SH-SY5Y (cell line): ENCODE measurements at regions not wholly inside any gene's neighbourhood (a gene's known extent, or its start where the extent isn't known, plus 50 kb on each side); places are given as distances from the start of the nearest gene placed in this dataset.

Experiments
- GATA2 ChIP-seq: IDR thresholded peaks from 2 replicates; pipeline ENCODE4 v1.6.1; 2011; ENCODE audit warnings: mild to moderate bottlenecking, low read depth, low read length
- GATA3 ChIP-seq: IDR thresholded peaks from 2 replicates; pipeline ENCODE4 v1.6.1; 2011; ENCODE audit warnings: low read depth, mild to moderate bottlenecking, low read length, moderate library complexity

- TF ChIP-seq GATA2 = no peak
- TF ChIP-seq GATA3 = no peak
Observed at GRCh38 chr12:87152075-87152474, 877.1 kb downstream of the C12orf50 start.
